Endodermal cell (in vitro differentiated cells): ENCODE measurements at regions not wholly inside any gene's neighbourhood (a gene's known extent, or its start where the extent isn't known, plus 50 kb on each side); places are given as distances from the start of the nearest gene placed in this dataset.

Experiments
- DNase-seq: peaks from one replicate; pipeline ENCODE4 v3.0.0-alpha.2; 2017
- H3K27ac ChIP-seq: 2 replicates; pipeline ENCODE4 v1.5.1; 2013; ENCODE audit warnings: mild to moderate bottlenecking, low read depth, low read length, moderate library complexity
- H3K27me3 ChIP-seq: 2 replicates; pipeline ENCODE4 v1.6.1; 2013; ENCODE audit warnings: mild to moderate bottlenecking, low read length, moderate library complexity; ENCODE audit not compliant: insufficient read depth, control insufficient read depth, poor library complexity, severe bottlenecking
- H3K36me3 ChIP-seq: 2 replicates; pipeline ENCODE4 v1.7.0; 2013; ENCODE audit warnings: mild to moderate bottlenecking, low read length, moderate library complexity; ENCODE audit not compliant: control insufficient read depth, insufficient read depth
- H3K4me1 ChIP-seq: one replicate; pipeline ENCODE4 v1.7.0; 2013; ENCODE audit warnings: low read length; ENCODE audit not compliant: control insufficient read depth, insufficient read depth
- H3K4me3 ChIP-seq: 2 replicates; pipeline ENCODE4 v1.5.1; 2013; ENCODE audit warnings: mild to moderate bottlenecking, low read length, moderate library complexity
- H3K9ac ChIP-seq: 2 replicates; pipeline ENCODE4 v1.6.1; 2013; ENCODE audit warnings: mild to moderate bottlenecking, low read length, moderate library complexity; ENCODE audit not compliant: poor library complexity, severe bottlenecking; ENCODE audit errors: extremely low read depth
- H3K9me3 ChIP-seq: 2 replicates; pipeline ENCODE4 v1.6.1; 2013; ENCODE audit warnings: mild to moderate bottlenecking, low read length, moderate library complexity; ENCODE audit not compliant: control insufficient read depth
- H3K27ac Mint-ChIP-seq: 2 replicates; pipeline ENCODE4 v1.8.0; 2020; ENCODE audit warnings: mixed read lengths
- H3K27me3 Mint-ChIP-seq: 2 replicates; pipeline ENCODE4 v1.8.0; 2021; ENCODE audit warnings: mild to moderate bottlenecking, mixed read lengths; ENCODE audit not compliant: insufficient read depth
- H3K36me3 Mint-ChIP-seq: 2 replicates; pipeline ENCODE4 v1.8.0; 2020; ENCODE audit warnings: low read depth, mixed read lengths
- H3K4me1 Mint-ChIP-seq: 2 replicates; pipeline ENCODE4 v1.8.0; 2020; ENCODE audit warnings: mixed read lengths
- H3K4me3 Mint-ChIP-seq: 2 replicates; pipeline ENCODE4 v1.8.0; 2020; ENCODE audit warnings: mild to moderate bottlenecking, moderate library complexity, mixed read lengths
- H3K9me3 Mint-ChIP-seq: 2 replicates; pipeline ENCODE4 v1.8.0; 2020; ENCODE audit warnings: mild to moderate bottlenecking, mixed read lengths
- WGBS, 2 experiments: methylation state at CpG; one replicate each; pipeline versions ENCODE4 v1.1.5 to v1.1.7; 2013; ENCODE audit warnings: missing lambda C conversion rate in 2 of 2, mixed read lengths in 1 of 2; ENCODE audit not compliant: insufficient coverage in 1 of 2, insufficient read length in 1 of 2; 5-methylcytosine and 5-hydroxymethylcytosine counted together
- TF ChIP-seq, protein P1 (sequence below): fragments of 200-600 bp; sonication (generic); conservative IDR thresholded peaks from 2 replicates; pipeline ENCODE4 v1.5.0; 2021; ENCODE audit warnings: antibody characterized with exemption, mild to moderate bottlenecking

DNA sequence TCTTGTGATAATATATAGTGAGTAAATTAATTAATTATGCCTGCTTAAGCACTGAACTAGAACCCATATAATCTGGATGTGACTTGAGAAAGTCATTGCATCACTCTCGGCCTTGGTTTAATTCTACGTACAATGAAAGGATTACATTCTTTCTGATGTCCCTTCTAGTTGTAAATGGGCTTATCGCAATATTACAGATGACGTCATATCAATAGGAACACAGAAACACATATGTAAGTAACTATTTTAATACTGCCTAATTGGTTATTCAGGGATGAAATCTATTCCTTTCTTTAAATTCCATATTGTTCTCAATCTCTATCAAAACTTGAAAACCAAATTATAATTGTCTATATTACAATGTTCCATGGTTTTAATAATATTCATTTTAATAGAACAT lies 504.6 kb downstream of the PRR32 start:
- Mint-ChIP-seq H3K27ac (no peak overlapping the region), H3K27me3 (no peaks in the 10 kb centered on the region), H3K4me1 (peaks cover 5% of the 10 kb centered on the region), H3K9me3 (no peaks in the 10 kb centered on the region), H3K4me3 (no peak overlapping the region), H3K36me3 (no peaks in the 10 kb centered on the region)
- TF ChIP-seq, protein P1, sequence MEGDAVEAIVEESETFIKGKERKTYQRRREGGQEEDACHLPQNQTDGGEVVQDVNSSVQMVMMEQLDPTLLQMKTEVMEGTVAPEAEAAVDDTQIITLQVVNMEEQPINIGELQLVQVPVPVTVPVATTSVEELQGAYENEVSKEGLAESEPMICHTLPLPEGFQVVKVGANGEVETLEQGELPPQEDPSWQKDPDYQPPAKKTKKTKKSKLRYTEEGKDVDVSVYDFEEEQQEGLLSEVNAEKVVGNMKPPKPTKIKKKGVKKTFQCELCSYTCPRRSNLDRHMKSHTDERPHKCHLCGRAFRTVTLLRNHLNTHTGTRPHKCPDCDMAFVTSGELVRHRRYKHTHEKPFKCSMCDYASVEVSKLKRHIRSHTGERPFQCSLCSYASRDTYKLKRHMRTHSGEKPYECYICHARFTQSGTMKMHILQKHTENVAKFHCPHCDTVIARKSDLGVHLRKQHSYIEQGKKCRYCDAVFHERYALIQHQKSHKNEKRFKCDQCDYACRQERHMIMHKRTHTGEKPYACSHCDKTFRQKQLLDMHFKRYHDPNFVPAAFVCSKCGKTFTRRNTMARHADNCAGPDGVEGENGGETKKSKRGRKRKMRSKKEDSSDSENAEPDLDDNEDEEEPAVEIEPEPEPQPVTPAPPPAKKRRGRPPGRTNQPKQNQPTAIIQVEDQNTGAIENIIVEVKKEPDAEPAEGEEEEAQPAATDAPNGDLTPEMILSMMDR = no peak
- Histone ChIP-seq H3K36me3 (no peaks in the 10 kb centered on the region), H3K27me3 (no peaks in the 10 kb centered on the region), H3K9ac (no peak overlapping the region), H3K4me3 (no peak overlapping the region), H3K9me3 (no peaks in the 10 kb centered on the region), H3K27ac (no peak overlapping the region), H3K4me1 (no peaks in the 10 kb centered on the region)
- WGBS, 2 experiments = 93% methylated on average over 2 of the region's 4 CpGs; no CpG with 5 or more reads in 1 of the 2 experiments
- no peak for DNase-seq
